HG03060 (cell line): ENCODE measurements at regions not wholly inside any gene's neighbourhood (a gene's known extent, or its start where the extent isn't known, plus 50 kb on each side); places are given as distances from the start of the nearest gene placed in this dataset.
A peak's percentile ranks its signal among the peaks of the same experiment; 100 is the strongest.

Experiments
- ATAC-seq: cut with Tn5 transposase; IDR thresholded peaks from one replicate; pipeline ENCODE4 v1.9.1; 2021; ENCODE audit warnings: low read depth, moderate number of reproducible peaks; ENCODE audit not compliant: unreplicated experiment

GRCh38 chr5:54927097-54927746, 58.2 kb downstream of the ESM1 start:
- no peak for ATAC-seq

- ATAC-seq = no peak
These were observed 60.9 kb downstream of the ESM1 start for GRCh38 chr5:54924487-54924886.

- no peak for ATAC-seq
These were observed 68.1 kb downstream of the ESM1 start for GRCh38 chr5:54917323-54917722.

- no peak for ATAC-seq
These were observed 69.8 kb downstream of the ESM1 start for GRCh38 chr5:54915466-54916027.

GRCh38 chr5:54912021-54912420, 73.4 kb downstream of the ESM1 start:
- ATAC-seq = no peak

GRCh38 chr5:54909911-54910870, 75.2 kb downstream of the ESM1 start:
- ATAC-seq = no peak

- no peak for ATAC-seq
These were observed 76.4 kb downstream of the ESM1 start for GRCh38 chr5:54908774-54909525.

- ATAC-seq = no peak
These were observed 79.4 kb downstream of the ESM1 start for GRCh38 chr5:54905942-54906537.

- ATAC-seq = no peak
These were observed 80.1 kb downstream of the ESM1 start for GRCh38 chr5:54905246-54905795.

GRCh38 chr5:54904425-54904824, 81.0 kb downstream of the ESM1 start:
- ATAC-seq = no peak

GRCh38 chr5:54902791-54903473, 82.5 kb downstream of the ESM1 start:
- peak; percentile 99 for ATAC-seq

- ATAC-seq = no peak
These were observed 84.2 kb downstream of the ESM1 start for GRCh38 chr5:54900984-54901725.

GRCh38 chr5:54897001-54897400, 88.4 kb downstream of the ESM1 start:
- ATAC-seq = no peak

- no peak for ATAC-seq
These were observed 89.5 kb downstream of the ESM1 start for GRCh38 chr5:54895816-54896341.

- ATAC-seq = no peak
These were observed 90.2 kb downstream of the ESM1 start for GRCh38 chr5:54894957-54895815.

- ATAC-seq = no peak
These were observed 95.6 kb downstream of the ESM1 start for GRCh38 chr5:54889826-54890225.

GRCh38 chr5:54887663-54888062, 97.7 kb downstream of the ESM1 start:
- no peak for ATAC-seq

- ATAC-seq = no peak
These were observed 98.5 kb downstream of the ESM1 start for GRCh38 chr5:54886866-54887265.
